K562 (cell line): ENCODE measurements at regions not wholly inside any gene's neighbourhood (a gene's known extent, or its start where the extent isn't known, plus 50 kb on each side); places are given as distances from the start of the nearest gene placed in this dataset.
"Not testable (repeated sequence)": the region's sequence is repeated elsewhere in the genome, so short reads cannot be mapped to it uniquely, and the experiment has no call there.

ENCODE experiments used
- ATAC-seq: fragments of 200-7000 bp; cut with Tn5 transposase; 3 replicates; pipeline ENCODE4 v1.9.1; 2020; ENCODE audit warnings: moderate library complexity
- BruUV-seq: library from RNA; stranded (reverse); fragments of 400-500 nt; replicated peaks from 2 replicates; lab custom pipeline; 2021; lab: Mats Ljungman, UMichigan
- CTCF ChIA-PET: fragments of 300-600 bp; formaldehyde crosslinking; extraction: SDS; loops from one replicate; lab custom pipeline; 2021; ENCODE audit warnings: low intra/inter-chr PET ratio; lab: Yijun Ruan, JAX
- POLR2A ChIA-PET: fragments of 300-600, 350-650 bp; sonication (Branson Sonifier 250); formaldehyde crosslinking; extraction: SDS; loops from one replicate; lab custom pipeline; 2021; ENCODE audit warnings: antibody characterized with exemption, inconsistent platforms; lab: Yijun Ruan, JAX
- DNase-seq, 4 experiments: peaks; one replicate each; pipeline versions ENCODE4 v3.0.0 to v3.0.0-alpha.2; 2011 to 2018; ENCODE audit warnings: low spot score in 3 of 4, mixed read lengths in 3 of 4; ENCODE audit errors: extremely low read depth in 1 of 4
- FAIRE-seq: peaks from 2 replicates; lab custom pipeline; 2011; peaks lifted over from hg19 to GRCh38; lab: Jason Lieb, UNC
- H2AFZ ChIP-seq: 2 replicates; pipeline ENCODE4 v1.6.0; 2011; ENCODE audit warnings: low read depth, low read length, control low read depth, inconsistent platforms
- H3K27ac ChIP-seq: fragments of 200-600 bp; 3 replicates; pipeline ENCODE4 v1.8.0; 2011; ENCODE audit warnings: low read depth, mild to moderate bottlenecking, control low read depth, inconsistent platforms, low read length, moderate library complexity, mixed read lengths; ENCODE audit errors: extremely low read depth
- H3K27me3 ChIP-seq, 2 experiments: fragments of 300-600 bp in 1 of 2; 2 replicates in 1 of 2; 3 replicates in 1 of 2; pipeline versions ENCODE4 v1.6.0 to v1.8.0; 2011; ENCODE audit warnings: inconsistent platforms in 2 of 2, low read length in 2 of 2, mild to moderate bottlenecking in 1 of 2, mixed read lengths in 1 of 2, moderate library complexity in 1 of 2; ENCODE audit not compliant: control insufficient read depth in 2 of 2, insufficient read depth in 2 of 2
- H3K36me3 ChIP-seq: fragments of 300-600 bp; 3 replicates; pipeline ENCODE4 v1.8.0; 2011; ENCODE audit warnings: mild to moderate bottlenecking, low read length, inconsistent platforms; ENCODE audit not compliant: control insufficient read depth, insufficient read depth
- H3K4me1 ChIP-seq, 2 experiments: fragments of 200-600 bp in 1 of 2; replicated peaks in 1 of 2; 2 replicates in 1 of 2; 3 replicates in 1 of 2; pipeline versions ENCODE4 v1.5.1 to v1.8.0; 2011; ENCODE audit warnings: inconsistent platforms in 2 of 2, low read length in 2 of 2, mild to moderate bottlenecking in 1 of 2, mixed read lengths in 1 of 2, moderate library complexity in 1 of 2; ENCODE audit not compliant: control insufficient read depth in 2 of 2, insufficient read depth in 2 of 2
- H3K4me2 ChIP-seq: 2 replicates; pipeline ENCODE4 v1.6.1; 2011; ENCODE audit warnings: low read length, control low read depth, inconsistent platforms, mixed read lengths; ENCODE audit not compliant: insufficient read depth
- H3K4me3 ChIP-seq: fragments of 200-600 bp; sonication (generic), shearing (Covaris generic); 2 replicates; pipeline ENCODE4 v1.5.1; 2016; ENCODE audit warnings: control low read depth, inconsistent platforms
- H3K79me2 ChIP-seq: fragments of 200-600 bp; 3 replicates; pipeline ENCODE4 v1.8.0; 2011; ENCODE audit warnings: low read length, inconsistent platforms; ENCODE audit not compliant: control insufficient read depth, insufficient read depth
- H3K9ac ChIP-seq, 2 experiments: 2 replicates each; pipeline versions ENCODE4 v1.6.0 to v1.6.1; 2011; ENCODE audit warnings: low read depth in 2 of 2, low read length in 2 of 2, control low read depth in 1 of 2, inconsistent platforms in 1 of 2, mild to moderate bottlenecking in 1 of 2, mixed read lengths in 1 of 2; ENCODE audit not compliant: insufficient read depth in 1 of 2
- H3K9me1 ChIP-seq: one replicate; pipeline ENCODE4 v1.6.0; 2011; ENCODE audit warnings: inconsistent platforms, mild to moderate bottlenecking, low read length, moderate library complexity; ENCODE audit not compliant: control insufficient read depth, insufficient read depth
- H3K9me3 ChIP-seq: replicated peaks from 2 replicates; pipeline ENCODE4 v1.5.1; 2011; ENCODE audit warnings: low read depth, low read length, inconsistent platforms; ENCODE audit not compliant: control insufficient read depth, insufficient read depth
- H4K20me1 ChIP-seq: replicated peaks from 2 replicates; pipeline ENCODE4 v1.6.1; 2011; ENCODE audit warnings: low read length, inconsistent platforms, mixed read lengths; ENCODE audit not compliant: control insufficient read depth, insufficient read depth
- L3MBTL2 ChIP-seq: fragments of 450-650 bp; IDR thresholded peaks from 2 replicates; pipeline ENCODE4 v1.6.1; 2016; ENCODE audit warnings: mild to moderate bottlenecking, moderate library complexity
- MTA1 ChIP-seq: fragments of 450-650 bp; IDR thresholded peaks from 2 replicates; pipeline ENCODE4 v1.6.1; 2017; ENCODE audit warnings: borderline replicate concordance
- OTX1 ChIP-seq: fragments of 450-650 bp; formaldehyde crosslinking; IDR thresholded peaks from 2 replicates; pipeline ENCODE4 v1.4.0; 2022; ENCODE audit warnings: mild to moderate bottlenecking
- SOX6 ChIP-seq: fragments of 450-650 bp; IDR thresholded peaks from 2 replicates; pipeline ENCODE4 v1.6.1; 2014; ENCODE audit warnings: mild to moderate bottlenecking
- STAT5A ChIP-seq: IDR thresholded peaks from 2 replicates; pipeline ENCODE4 v1.6.1; 2012; ENCODE audit warnings: low read length, inconsistent platforms, borderline replicate concordance
- ZNF143 ChIP-seq: sonication (generic); formaldehyde crosslinking; IDR thresholded peaks from 2 replicates; pipeline ENCODE4 v1.9.0; 2022; ENCODE audit warnings: mild to moderate bottlenecking, missing genetic modification reagents
- ZNF146 ChIP-seq: IDR thresholded peaks from one replicate; pipeline ENCODE4 v1.6.1; 2018; ENCODE audit warnings: missing compliant biosample characterization; ENCODE audit not compliant: unreplicated experiment
- ZNF316 ChIP-seq: fragments of 450-650 bp; IDR thresholded peaks from 2 replicates; pipeline ENCODE4 v1.6.1; 2016
- whole genome bisulfite sequencing: fragments of 100-300 bp; shearing (Covaris generic); methylation state at CpG from one replicate; pipeline ENCODE4 v1.1.6; 2016; ENCODE audit warnings: low coverage, mixed read lengths; ENCODE audit not compliant: insufficient coverage; ENCODE audit errors: missing lambda C conversion rate; 5-methylcytosine and 5-hydroxymethylcytosine counted together
- in situ Hi-C: fragments of 300-500 bp; cut with MboI; formaldehyde crosslinking; loops from 4 replicates; pipeline ENCODE4 v1.15.0; 2018; ENCODE audit warnings: inconsistent platforms, mixed read lengths
- intact Hi-C: fragments of 100-400 bp; cut with micrococcal nuclease; formaldehyde crosslinking; loops from 2 replicates; pipeline ENCODE4 v1.14.2; 2022

- ChIA-PET CTCF (no interaction called here), POLR2A (no interaction called here)
- Histone ChIP-seq H3K27ac (no peak overlapping the region), H3K9ac (no peak overlapping the region), H3K4me3 (no peak overlapping the region), H3K9me1 (no peaks in the 10 kb centered on the region), H3K36me3 (no peaks in the 10 kb centered on the region), H3K79me2 (no peaks in the 10 kb centered on the region), H3K4me2 (no peak overlapping the region), H4K20me1 (no peaks in the 10 kb centered on the region), H3K4me1 (no peaks in the 10 kb centered on the region), H3K27me3 (no peaks in the 10 kb centered on the region), H2AFZ (no peak overlapping the region), H3K9me3 (no peaks in the 10 kb centered on the region)
- WGBS = 1% methylated on average over 4 of the region's 4 CpGs
- no peak for TF ChIP-seq ZNF143
- no peak for TF ChIP-seq SOX6
- TF ChIP-seq L3MBTL2 = no peak
- no peak for TF ChIP-seq ZNF316
- TF ChIP-seq STAT5A = no peak
- no peak for TF ChIP-seq OTX1 (CRISPR knock-in tag)
- no peak for TF ChIP-seq MTA1
- in situ Hi-C loops (no loop called here), intact Hi-C loops (loop anchor here (1.0 kb wide), 1 partner anchor 20 kb away; no protein-coding TSS in a partner anchor)
- no TSS peak for BruUV-seq
- DNase-seq = no peak
- no peak for ATAC-seq
- FAIRE-seq = no peak
Observed at GRCh38 chr6:112416866-112417265, 69.7 kb downstream of the RFPL4B start.

GRCh38 chr6:112427011-112427410 lies 79.9 kb downstream of the RFPL4B start:
- H3K9ac ChIP-seq, H3K9me1 ChIP-seq, H3K79me2 ChIP-seq, H3K9me3 ChIP-seq, H3K36me3 ChIP-seq, H3K27me3 ChIP-seq, ATAC-seq, intact Hi-C loops, in situ Hi-C loops, H3K4me3 ChIP-seq, H3K4me2 ChIP-seq, H2AFZ ChIP-seq, CTCF ChIA-PET, H4K20me1 ChIP-seq, DNase-seq, BruUV-seq, FAIRE-seq, H3K4me1 ChIP-seq, POLR2A ChIA-PET, H3K27ac ChIP-seq: not testable (repeated sequence)
- TF ChIP-seq ZNF146 = peak; percentile 54
- 0% methylated on average over 4 of the region's 4 CpGs for WGBS
